HEK293 (cell line): ENCODE measurements at regions not wholly inside any gene's neighbourhood (a gene's known extent, or its start where the extent isn't known, plus 50 kb on each side); places are given as distances from the start of the nearest gene placed in this dataset.

ENCODE experiments used
- HOXD13 ChIP-seq: sonication (generic); formaldehyde crosslinking; IDR thresholded peaks from 2 replicates; pipeline ENCODE4 v1.8.0; 2022; ENCODE audit warnings: missing genetic modification reagents, borderline replicate concordance
- ZNF560 ChIP-seq: fragments of 450-650 bp; formaldehyde crosslinking; IDR thresholded peaks from 2 replicates; pipeline ENCODE4 v1.5.1; 2017; ENCODE audit warnings: missing biosample characterization, missing genetic modification characterization, borderline replicate concordance
- TF ChIP-seq, protein P1 (sequence below): fragments of 450-650 bp; formaldehyde crosslinking; IDR thresholded peaks from 2 replicates; pipeline ENCODE4 v1.5.1; 2016; ENCODE audit warnings: missing biosample characterization, missing genetic modification characterization
- TF ChIP-seq, protein P2 (sequence below): fragments of 450-650 bp; formaldehyde crosslinking; IDR thresholded peaks from 2 replicates; pipeline ENCODE4 v1.5.1; 2016; ENCODE audit warnings: missing biosample characterization, missing genetic modification characterization

DNA sequence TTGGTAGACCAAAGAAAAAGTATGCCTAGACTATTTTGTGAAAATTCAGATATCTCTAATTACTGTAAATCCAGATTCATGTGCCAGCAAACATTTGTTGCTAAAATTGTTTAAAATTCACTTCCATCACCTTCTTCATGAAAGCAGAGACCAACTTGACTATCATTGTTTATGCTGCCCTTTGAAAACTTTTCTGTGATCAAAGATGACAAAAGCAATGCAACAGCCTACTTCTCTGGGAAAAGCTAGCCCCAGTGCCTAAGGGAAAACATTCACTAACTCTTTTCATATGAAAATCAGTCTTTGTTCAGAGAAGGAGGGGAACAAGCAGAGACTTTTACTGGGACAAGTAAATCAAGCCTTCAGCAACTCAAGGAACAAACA is 178.0 kb upstream of the P2RY1 start:
- TF ChIP-seq HOXD13 (CRISPR knock-in tag) (no peak), ZNF560 (no peak)
- TF ChIP-seq, protein P1, sequence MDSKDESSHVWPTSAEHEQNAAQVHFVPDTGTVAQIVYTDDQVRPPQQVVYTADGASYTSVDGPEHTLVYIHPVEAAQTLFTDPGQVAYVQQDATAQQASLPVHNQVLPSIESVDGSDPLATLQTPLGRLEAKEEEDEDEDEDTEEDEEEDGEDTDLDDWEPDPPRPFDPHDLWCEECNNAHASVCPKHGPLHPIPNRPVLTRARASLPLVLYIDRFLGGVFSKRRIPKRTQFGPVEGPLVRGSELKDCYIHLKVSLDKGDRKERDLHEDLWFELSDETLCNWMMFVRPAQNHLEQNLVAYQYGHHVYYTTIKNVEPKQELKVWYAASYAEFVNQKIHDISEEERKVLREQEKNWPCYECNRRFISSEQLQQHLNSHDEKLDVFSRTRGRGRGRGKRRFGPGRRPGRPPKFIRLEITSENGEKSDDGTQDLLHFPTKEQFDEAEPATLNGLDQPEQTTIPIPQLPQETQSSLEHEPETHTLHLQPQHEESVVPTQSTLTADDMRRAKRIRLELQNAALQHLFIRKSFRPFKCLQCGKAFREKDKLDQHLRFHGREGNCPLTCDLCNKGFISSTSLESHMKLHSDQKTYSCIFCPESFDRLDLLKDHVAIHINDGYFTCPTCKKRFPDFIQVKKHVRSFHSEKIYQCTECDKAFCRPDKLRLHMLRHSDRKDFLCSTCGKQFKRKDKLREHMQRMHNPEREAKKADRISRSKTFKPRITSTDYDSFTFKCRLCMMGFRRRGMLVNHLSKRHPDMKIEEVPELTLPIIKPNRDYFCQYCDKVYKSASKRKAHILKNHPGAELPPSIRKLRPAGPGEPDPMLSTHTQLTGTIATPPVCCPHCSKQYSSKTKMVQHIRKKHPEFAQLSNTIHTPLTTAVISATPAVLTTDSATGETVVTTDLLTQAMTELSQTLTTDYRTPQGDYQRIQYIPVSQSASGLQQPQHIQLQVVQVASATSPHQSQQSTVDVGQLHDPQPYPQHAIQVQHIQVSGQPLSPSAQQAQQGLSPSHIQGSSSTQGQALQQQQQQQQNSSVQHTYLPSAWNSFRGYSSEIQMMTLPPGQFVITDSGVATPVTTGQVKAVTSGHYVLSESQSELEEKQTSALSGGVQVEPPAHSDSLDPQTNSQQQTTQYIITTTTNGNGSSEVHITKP = no peak
- TF ChIP-seq, protein P2, sequence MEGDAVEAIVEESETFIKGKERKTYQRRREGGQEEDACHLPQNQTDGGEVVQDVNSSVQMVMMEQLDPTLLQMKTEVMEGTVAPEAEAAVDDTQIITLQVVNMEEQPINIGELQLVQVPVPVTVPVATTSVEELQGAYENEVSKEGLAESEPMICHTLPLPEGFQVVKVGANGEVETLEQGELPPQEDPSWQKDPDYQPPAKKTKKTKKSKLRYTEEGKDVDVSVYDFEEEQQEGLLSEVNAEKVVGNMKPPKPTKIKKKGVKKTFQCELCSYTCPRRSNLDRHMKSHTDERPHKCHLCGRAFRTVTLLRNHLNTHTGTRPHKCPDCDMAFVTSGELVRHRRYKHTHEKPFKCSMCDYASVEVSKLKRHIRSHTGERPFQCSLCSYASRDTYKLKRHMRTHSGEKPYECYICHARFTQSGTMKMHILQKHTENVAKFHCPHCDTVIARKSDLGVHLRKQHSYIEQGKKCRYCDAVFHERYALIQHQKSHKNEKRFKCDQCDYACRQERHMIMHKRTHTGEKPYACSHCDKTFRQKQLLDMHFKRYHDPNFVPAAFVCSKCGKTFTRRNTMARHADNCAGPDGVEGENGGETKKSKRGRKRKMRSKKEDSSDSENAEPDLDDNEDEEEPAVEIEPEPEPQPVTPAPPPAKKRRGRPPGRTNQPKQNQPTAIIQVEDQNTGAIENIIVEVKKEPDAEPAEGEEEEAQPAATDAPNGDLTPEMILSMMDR (tag by site-specific recombination) = no peak
